Limb (tissue), 2 donors: ENCODE measurements at regions not wholly inside any gene's neighbourhood (a gene's known extent, or its start where the extent isn't known, plus 50 kb on each side); places are given as distances from the start of the nearest gene placed in this dataset.
A peak's percentile ranks its signal among the peaks of the same experiment; 100 is the strongest.

Experiments
- DNase-seq, 2 donors: peaks; one replicate each; pipeline ENCODE4 v3.0.0-alpha.2; 2016; ENCODE audit errors: extremely low spot score in 2 of 2

DNA sequence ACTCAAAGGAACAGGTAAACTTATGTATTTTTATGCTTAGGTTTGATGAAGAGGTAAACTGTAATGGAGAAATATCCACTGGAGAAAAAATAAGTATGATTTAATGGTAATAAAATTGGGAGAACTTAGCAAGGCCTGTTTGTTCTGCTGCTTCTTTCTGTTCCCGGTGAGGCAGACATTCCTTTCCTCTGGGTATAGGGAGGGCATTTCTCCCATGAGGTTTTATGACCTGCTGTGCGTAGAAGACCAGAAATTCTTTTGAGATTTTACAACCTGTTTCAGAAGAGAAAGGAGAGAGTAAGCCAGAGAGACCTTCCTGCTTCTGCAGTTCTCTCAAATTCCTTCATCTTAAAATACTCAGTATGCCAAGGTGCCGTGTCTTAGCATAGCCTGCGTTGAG lies 139.4 kb upstream of the RMST start:
- no peak for DNase-seq

GRCh38 chr12:97324471-97324870 lies 138.1 kb upstream of the RMST start:
- no peak for DNase-seq

GRCh38 chr12:97335115-97335514 lies 127.5 kb upstream of the RMST start:
- no peak for DNase-seq

DNA sequence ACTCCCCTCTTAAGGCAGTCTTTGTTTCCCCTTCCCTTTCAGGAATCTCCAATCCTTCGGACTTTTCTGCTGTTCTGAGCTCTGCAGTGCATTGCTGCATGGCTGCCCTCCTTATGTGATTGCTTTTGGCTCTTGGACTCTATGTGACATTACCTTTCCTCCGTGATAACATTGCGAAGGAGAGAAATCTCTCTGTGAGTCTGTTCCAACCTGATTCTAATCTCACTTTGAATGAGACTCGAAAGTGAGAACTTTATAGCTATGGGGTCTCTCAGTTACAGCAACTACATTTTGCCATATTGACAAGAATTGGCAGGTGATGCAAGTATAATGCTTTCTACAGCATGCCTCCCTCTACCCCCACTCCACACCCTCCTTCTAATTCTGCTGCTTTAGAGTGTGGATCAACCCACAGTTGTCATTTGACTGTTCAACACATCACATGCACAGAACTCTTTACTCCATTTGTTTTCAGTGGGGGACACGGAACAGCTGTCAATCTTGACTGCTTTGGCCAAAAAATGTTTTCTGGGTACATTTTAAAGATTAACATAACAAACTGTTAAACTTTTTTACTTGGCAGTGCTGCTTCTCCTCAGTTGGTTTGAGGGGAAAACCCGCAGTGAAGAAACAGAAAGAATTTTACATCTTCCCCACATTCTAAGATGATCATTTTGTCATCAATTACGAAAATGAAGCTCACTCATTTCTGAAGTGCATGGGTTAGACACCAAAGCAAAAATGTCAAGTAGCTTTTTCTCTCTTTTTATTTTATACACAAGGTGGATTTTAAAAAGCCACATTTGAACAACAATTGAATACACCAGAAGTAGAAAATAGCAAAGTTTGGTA lies 125.5 kb upstream of the RMST start:
- no peak for DNase-seq

- DNase-seq = no peak
These were observed 120.5 kb upstream of the RMST start for GRCh38 chr12:97342130-97342529.

- no peak for DNase-seq
These were observed 114.6 kb upstream of the RMST start for GRCh38 chr12:97347956-97348355.

DNA sequence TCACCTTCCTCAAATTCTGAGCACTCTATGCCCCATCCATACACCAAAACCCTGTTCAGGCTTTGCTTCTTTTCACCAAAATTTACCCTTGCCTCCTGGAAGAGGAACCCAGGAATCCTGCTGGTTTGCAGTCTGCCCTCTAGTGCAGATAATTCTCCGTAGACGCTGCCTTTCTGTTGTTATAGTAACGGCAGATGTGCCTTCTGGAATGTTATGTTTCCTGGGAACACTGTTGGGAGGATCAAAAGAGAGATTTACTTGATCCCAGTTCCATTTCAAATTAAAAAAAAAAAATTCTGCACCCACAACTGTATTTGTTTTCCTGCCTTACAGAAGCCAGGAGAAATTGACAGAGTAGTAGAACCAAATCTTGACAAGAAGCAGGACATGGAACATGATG lies 104.2 kb upstream of the RMST start:
- no peak for DNase-seq

GRCh38 chr12:97359021-97359690 lies 103.4 kb upstream of the RMST start:
- no peak for DNase-seq

DNA sequence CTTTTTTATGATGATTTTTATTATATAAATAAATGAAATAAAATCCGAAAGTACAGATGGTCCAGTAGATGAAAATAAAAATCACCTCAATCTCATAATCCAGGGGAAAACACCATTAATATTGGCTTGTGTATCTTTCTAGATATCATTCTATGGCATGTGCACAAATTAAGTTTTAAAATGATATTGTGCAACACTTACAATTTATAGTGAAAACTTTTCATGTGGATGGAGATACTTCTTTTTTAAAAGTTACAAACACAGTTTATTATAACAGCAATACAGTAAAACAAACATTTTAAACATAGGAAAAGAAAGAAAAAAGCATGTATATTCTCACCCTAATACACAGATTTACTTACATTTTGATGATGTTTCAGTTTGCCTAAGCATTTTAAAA lies 98.9 kb upstream of the RMST start:
- DNase-seq = no peak

DNA sequence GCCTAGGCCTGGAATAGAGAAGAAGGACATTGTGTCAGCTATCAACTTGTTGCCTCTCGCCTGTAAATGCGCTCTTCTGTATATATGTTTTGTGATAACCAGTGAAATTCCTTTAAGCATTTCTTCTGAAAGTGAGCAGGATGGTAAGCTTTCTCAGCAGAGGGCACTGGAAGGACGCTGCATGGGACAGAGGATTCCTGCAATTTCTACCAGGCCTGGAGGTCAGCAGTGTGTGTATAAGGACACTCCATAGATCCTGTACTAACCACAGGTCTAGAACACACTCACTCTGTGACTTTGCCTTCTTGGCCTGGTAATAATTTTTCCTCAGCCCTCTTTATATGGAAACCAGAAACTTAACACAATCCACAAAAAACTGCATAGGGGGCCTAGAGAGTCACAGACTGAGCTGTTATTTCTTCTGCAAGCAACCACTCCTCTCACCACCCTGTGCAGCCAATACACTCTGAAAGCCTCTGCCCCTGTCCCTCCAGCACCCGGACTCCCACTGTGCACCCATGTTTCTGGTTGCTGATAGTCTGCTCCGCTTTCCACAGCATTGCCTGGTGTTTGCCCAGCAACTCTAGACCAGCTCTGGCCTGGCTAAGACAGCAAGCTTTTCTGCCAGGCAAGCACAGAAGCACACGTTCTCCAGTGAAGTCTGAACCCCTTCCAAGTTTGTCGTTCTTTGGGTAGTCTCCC lies 94.0 kb upstream of the RMST start:
- DNase-seq = no peak

GRCh38 chr12:97375310-97375709 lies 87.3 kb upstream of the RMST start:
- no peak for DNase-seq

DNA sequence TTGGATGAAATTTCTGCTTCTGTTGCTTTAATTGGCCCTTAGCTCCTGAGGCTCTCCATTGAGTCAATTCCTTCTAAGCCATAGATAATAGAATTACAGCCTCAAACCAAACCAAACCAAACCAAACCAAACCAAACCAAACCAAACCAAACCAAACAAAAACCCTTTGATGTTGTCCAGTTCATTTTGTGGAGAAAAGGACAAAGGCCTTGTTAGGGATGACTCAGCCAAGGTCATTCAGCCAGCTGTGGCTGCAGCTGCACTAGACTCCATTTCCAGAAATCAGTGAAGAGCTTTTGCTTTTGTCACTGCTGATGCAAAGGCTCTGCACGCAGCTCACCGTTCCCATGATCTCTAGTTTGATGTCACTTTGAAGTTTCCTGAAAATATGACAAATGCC lies 82.2 kb upstream of the RMST start:
- DNase-seq = no peak

DNA sequence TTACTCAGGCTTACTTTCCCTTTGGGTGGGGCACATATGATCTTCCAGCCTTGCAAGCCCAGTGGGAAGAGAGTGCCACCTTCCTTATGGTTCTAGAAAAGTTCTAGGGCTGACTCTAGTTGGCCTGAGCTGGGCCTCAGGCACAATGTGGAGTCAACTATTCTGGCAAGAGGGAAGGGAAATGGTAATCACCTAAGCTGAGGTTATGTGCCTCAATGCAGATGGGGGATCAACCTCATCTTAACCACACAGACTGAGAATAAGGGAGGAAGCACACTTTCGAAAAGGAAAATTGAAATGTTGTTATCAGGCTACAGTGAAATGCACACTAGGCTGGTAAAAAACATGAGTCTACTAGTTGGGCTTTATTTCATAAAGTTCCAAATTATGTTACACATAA lies 77.5 kb upstream of the RMST start:
- no peak for DNase-seq

GRCh38 chr12:97386133-97386581 lies 76.4 kb upstream of the RMST start:
- peak in 1 of 2 donors; percentile 43 for DNase-seq

DNA sequence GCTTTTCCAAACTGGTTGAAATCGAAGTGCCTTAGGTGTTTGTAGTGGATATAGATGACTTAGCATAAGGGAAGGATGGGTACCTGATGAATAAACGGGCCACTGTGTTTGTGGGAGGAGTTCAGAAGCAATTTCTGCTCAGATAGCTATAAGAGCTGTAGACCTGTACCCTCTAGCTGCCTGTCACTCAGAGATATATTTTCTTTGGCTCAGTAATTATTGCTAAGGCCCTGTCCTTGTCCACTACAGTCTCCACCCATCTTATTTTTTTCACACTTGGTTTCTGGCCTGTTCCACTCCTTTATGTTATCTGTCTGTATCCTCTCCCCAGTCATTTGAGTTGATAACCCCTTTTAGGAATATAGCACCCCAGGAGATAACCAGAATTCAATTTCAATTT lies 74.8 kb upstream of the RMST start:
- DNase-seq = no peak

- DNase-seq = no peak
These were observed 67.9 kb upstream of the RMST start for GRCh38 chr12:97394657-97395056.

GRCh38 chr12:97397008-97397407 lies 65.6 kb upstream of the RMST start:
- DNase-seq = no peak

DNA sequence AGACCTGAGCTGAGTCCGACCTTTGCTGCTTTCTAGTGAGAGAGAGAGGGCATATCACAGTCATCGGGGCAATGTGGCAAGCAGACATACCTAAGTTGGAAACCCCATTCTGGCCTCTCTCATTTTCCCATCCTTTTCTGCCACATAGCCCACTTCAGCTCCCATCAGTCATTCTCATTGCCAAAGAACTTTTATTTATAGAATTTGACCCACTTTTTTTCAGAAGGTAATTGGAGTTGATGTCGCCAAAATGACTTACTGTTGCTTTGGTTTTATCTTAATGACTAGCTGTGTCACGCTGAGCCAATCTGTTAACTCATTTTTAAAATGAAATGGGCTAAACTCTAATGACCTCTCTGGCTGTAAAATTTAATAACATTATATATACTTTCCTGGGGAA lies 63.9 kb upstream of the RMST start:
- no peak for DNase-seq

GRCh38 chr12:97404093-97404492 lies 58.5 kb upstream of the RMST start:
- no peak for DNase-seq

DNA sequence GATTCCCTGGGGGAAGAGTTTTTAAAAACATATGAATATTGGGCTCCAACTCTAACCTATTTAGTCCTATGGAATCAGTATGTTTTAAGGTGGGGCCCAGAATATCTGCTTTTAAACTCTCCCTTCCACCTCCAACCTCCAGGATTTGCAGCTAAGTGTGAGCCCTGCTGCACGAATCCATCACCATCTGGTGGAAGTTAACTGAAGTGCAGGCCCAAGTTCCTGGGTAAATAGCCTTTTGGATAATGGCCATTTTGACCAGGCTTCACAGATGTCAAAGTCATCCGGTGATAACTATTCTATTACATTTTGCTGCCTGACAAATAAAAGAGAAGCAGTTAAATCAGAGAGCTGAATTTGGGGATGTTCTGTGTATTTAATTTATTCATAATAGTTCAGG lies 58.1 kb upstream of the RMST start:
- peak; percentile 17 to 33 for DNase-seq

GRCh38 chr12:97408363-97408762 lies 54.2 kb upstream of the RMST start:
- no peak for DNase-seq

DNA sequence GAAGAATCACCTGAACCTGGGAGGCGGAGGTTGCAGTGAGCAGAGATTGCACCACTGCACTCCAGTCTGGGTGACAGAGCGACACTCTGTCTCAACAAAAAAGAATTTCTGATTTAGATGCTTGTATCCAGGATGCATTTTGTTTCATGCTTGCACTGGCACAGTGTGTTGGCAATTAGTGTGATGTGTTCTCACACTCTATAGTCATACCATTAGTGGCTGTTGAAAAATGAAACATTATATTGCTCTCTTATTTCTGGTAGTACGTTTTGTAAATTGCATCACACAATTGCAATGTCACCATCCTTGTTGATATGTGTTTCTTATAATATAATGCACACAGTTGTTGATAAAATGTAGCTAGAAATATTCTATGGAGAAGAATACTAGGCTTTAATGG lies 51.3 kb upstream of the RMST start:
- no peak for DNase-seq
